Neuronal stem cell (in vitro differentiated cells): ENCODE measurements at regions not wholly inside any gene's neighbourhood (a gene's known extent, or its start where the extent isn't known, plus 50 kb on each side); places are given as distances from the start of the nearest gene placed in this dataset.

ENCODE experiments used
- DNase-seq: peaks from one replicate; pipeline ENCODE4 v3.0.0-alpha.2; 2013; ENCODE audit warnings: low spot score
- H2AFZ ChIP-seq: one replicate; pipeline ENCODE4 v1.6.1; 2013; ENCODE audit warnings: mild to moderate bottlenecking, low read length, inconsistent platforms
- H2AK5ac ChIP-seq: 2 replicates; pipeline ENCODE4 v1.6.1; 2013; ENCODE audit warnings: low read depth, mild to moderate bottlenecking, inconsistent platforms, low read length, moderate library complexity, mixed read lengths
- H2BK120ac ChIP-seq: 2 replicates; pipeline ENCODE4 v1.6.1; 2013; ENCODE audit warnings: low read depth, mild to moderate bottlenecking, inconsistent platforms, low read length, moderate library complexity, mixed read lengths
- H2BK12ac ChIP-seq: one replicate; pipeline ENCODE4 v1.6.1; 2013; ENCODE audit warnings: low read length, inconsistent platforms
- H2BK15ac ChIP-seq: 2 replicates; pipeline ENCODE4 v1.6.1; 2013; ENCODE audit warnings: mild to moderate bottlenecking, low read length, inconsistent platforms, mixed read lengths
- H2BK5ac ChIP-seq: one replicate; pipeline ENCODE4 v1.6.1; 2013; ENCODE audit warnings: inconsistent platforms, mild to moderate bottlenecking, low read length, moderate library complexity
- H3K14ac ChIP-seq: one replicate; pipeline ENCODE4 v1.6.1; 2013; ENCODE audit warnings: low read length, inconsistent platforms
- H3K18ac ChIP-seq: 2 replicates; pipeline ENCODE4 v1.6.1; 2013; ENCODE audit warnings: low read length, inconsistent platforms
- H3K23ac ChIP-seq: 2 replicates; pipeline ENCODE4 v1.6.1; 2013; ENCODE audit warnings: low read depth, mild to moderate bottlenecking, mixed read lengths, low read length, inconsistent platforms; ENCODE audit not compliant: poor library complexity
- H3K27ac ChIP-seq: replicated peaks from 3 replicates; pipeline ENCODE4 v1.5.1; 2013; ENCODE audit warnings: low read length, inconsistent platforms
- H3K27me3 ChIP-seq, 3 experiments: 2 replicates each; pipeline ENCODE4 v1.6.1; 2013; ENCODE audit warnings: low read length in 3 of 3, mild to moderate bottlenecking in 2 of 3, inconsistent platforms in 1 of 3, low read depth in 1 of 3, mixed read lengths in 1 of 3, moderate library complexity in 1 of 3; ENCODE audit not compliant: control insufficient read depth in 3 of 3, insufficient read depth in 3 of 3
- H3K36me3 ChIP-seq, 2 donors: replicated peaks in 1 of 2; 2 replicates each; pipeline ENCODE4 v1.6.1; 2013; ENCODE audit warnings: low read length in 2 of 2; ENCODE audit not compliant: control insufficient read depth in 2 of 2, insufficient read depth in 2 of 2
- H3K4ac ChIP-seq: 2 replicates; pipeline ENCODE4 v1.6.1; 2013; ENCODE audit warnings: inconsistent platforms, mild to moderate bottlenecking, low read length, moderate library complexity
- H3K4me1 ChIP-seq, 2 donors: 1 replicate in 1 of 2; 2 replicates in 1 of 2; pipeline ENCODE4 v1.6.1; 2013; ENCODE audit warnings: low read length in 2 of 2, low read depth in 1 of 2; ENCODE audit not compliant: control insufficient read depth in 2 of 2, insufficient read depth in 1 of 2
- H3K4me2 ChIP-seq: one replicate; pipeline ENCODE4 v1.6.1; 2013; ENCODE audit warnings: mild to moderate bottlenecking, low read length, inconsistent platforms; ENCODE audit not compliant: insufficient read depth, poor library complexity, severe bottlenecking
- H3K4me3 ChIP-seq, 2 donors: 2 replicates each; pipeline ENCODE4 v1.5.1; 2013; ENCODE audit warnings: low read length in 2 of 2, mild to moderate bottlenecking in 2 of 2, inconsistent platforms in 1 of 2, moderate library complexity in 1 of 2
- H3K79me1 ChIP-seq: one replicate; pipeline ENCODE4 v1.6.1; 2013; ENCODE audit warnings: low read depth, mild to moderate bottlenecking, inconsistent platforms, low read length, moderate library complexity
- H3K9ac ChIP-seq: one replicate; pipeline ENCODE4 v1.6.1; 2013; ENCODE audit warnings: mild to moderate bottlenecking, low read depth, low read length, inconsistent platforms; ENCODE audit not compliant: poor library complexity
- H3K9me3 ChIP-seq, 2 donors: replicated peaks in 1 of 2; 2 replicates each; pipeline versions ENCODE3 to v1.6.1; 2013; ENCODE audit warnings: low read length in 2 of 2, mild to moderate bottlenecking in 2 of 2, inconsistent platforms in 1 of 2, low read depth in 1 of 2, mixed read lengths in 1 of 2, moderate library complexity in 1 of 2; ENCODE audit not compliant: control insufficient read depth in 2 of 2, insufficient read depth in 1 of 2
- H4K8ac ChIP-seq: one replicate; pipeline ENCODE4 v1.6.1; 2013; ENCODE audit warnings: low read depth, mild to moderate bottlenecking, inconsistent platforms, low read length, moderate library complexity
- H4K91ac ChIP-seq: one replicate; pipeline ENCODE4 v1.6.1; 2013; ENCODE audit warnings: low read length, low read depth, mild to moderate bottlenecking, inconsistent platforms; ENCODE audit not compliant: poor library complexity
- whole genome bisulfite sequencing, 2 donors: extraction: QIAGEN DNeasy Blood & Tissue Kit; methylation state at CpG; one replicate each; pipeline ENCODE4 v1.1.7; 2013; ENCODE audit warnings: missing lambda C conversion rate in 2 of 2, mixed read lengths in 1 of 2; ENCODE audit not compliant: insufficient read length in 2 of 2, insufficient replicate concordance in 1 of 2; ENCODE audit errors: extremely low coverage in 2 of 2; 5-methylcytosine and 5-hydroxymethylcytosine counted together

DNA sequence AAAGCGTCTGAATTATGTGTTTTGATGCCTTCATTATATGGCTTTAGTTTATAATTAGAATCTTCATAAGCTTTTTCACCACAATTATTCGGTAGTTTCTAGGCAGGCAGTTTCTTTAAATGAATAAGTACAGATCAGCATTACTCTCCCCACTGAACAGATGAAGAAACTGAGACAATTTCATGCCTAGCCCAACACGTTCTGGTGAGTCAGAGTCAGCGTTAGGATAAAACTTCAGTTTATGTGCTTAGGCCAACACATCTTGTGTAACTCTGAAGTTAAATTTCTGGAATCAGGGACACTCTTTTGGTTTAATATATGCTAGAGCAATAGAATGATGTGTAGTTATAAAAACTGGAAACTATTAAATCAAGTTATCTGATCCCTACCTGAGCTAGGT, 186.7 kb upstream of the ELL2 start:
- no CpG with 5 or more reads among the region's 4 CpGs for WGBS, 2 donors
- no peak overlapping the region for H3K4me3 ChIP-seq
- H3K9me3 ChIP-seq: no peaks in the 10 kb centered on the region
- no peak overlapping the region for H2BK120ac ChIP-seq
- H3K14ac ChIP-seq: no peak overlapping the region
- H3K4me1 ChIP-seq: peaks cover 0 to 5% of the 10 kb centered on the region in 2 donors
- H2BK15ac ChIP-seq: no peak overlapping the region
- DNase-seq: no peak
- H2AFZ ChIP-seq: no peak overlapping the region
- H3K18ac ChIP-seq: no peak overlapping the region
- no peak overlapping the region for H3K4me2 ChIP-seq
- H3K9ac ChIP-seq: no peak overlapping the region
- H3K4ac ChIP-seq: no peak overlapping the region
- H2AK5ac ChIP-seq: no peak overlapping the region
- no peak overlapping the region for H3K27ac ChIP-seq
- no peak overlapping the region for H2BK12ac ChIP-seq
- no peaks in the 10 kb centered on the region for H3K27me3 ChIP-seq
- no peaks in the 10 kb centered on the region for H3K79me1 ChIP-seq
- no peak overlapping the region for H2BK5ac ChIP-seq
- no peak overlapping the region for H3K23ac ChIP-seq
- H4K91ac ChIP-seq: no peak overlapping the region
- no peak overlapping the region for H4K8ac ChIP-seq
- H3K36me3 ChIP-seq: no peaks in the 10 kb centered on the region

DNA sequence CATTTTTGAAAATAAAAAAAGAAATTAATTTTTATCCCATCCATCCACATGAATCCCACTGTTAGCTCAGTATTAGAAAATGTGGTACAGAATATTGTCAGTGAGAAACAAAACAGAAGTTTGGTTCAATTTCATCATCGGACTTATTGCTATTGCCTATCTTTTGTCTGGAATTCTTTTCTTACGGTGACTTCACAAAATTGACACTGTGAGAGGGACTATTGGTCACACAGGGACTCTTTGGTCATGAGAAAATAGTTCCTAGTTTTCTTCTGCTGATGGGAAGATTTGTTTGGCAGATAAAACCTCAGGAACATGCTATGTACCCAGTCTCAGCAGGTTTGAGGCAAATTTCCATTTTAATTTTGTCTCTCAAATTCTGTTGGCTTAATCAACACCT, 186.2 kb upstream of the ELL2 start:
- no peak overlapping the region for H2AK5ac ChIP-seq
- no peak overlapping the region for H3K4me3 ChIP-seq
- H3K4ac ChIP-seq: no peak overlapping the region
- H3K9ac ChIP-seq: no peak overlapping the region
- peaks cover 0 to 5% of the 10 kb centered on the region in 2 donors for H3K4me1 ChIP-seq
- no peak overlapping the region for H2BK5ac ChIP-seq
- no peak overlapping the region for H3K23ac ChIP-seq
- H3K4me2 ChIP-seq: no peak overlapping the region
- no peaks in the 10 kb centered on the region for H3K27me3 ChIP-seq
- no peak overlapping the region for H4K8ac ChIP-seq
- H4K91ac ChIP-seq: no peak overlapping the region
- no peak overlapping the region for H3K14ac ChIP-seq
- WGBS, 2 donors: no CpG with 5 or more reads among the region's 2 CpGs
- no peak overlapping the region for H2AFZ ChIP-seq
- no peaks in the 10 kb centered on the region for H3K79me1 ChIP-seq
- H3K36me3 ChIP-seq: no peaks in the 10 kb centered on the region
- no peak overlapping the region for H2BK12ac ChIP-seq
- no peak for DNase-seq
- H3K27ac ChIP-seq: no peak overlapping the region
- H3K9me3 ChIP-seq: no peaks in the 10 kb centered on the region
- H2BK15ac ChIP-seq: no peak overlapping the region
- no peak overlapping the region for H2BK120ac ChIP-seq
- no peak overlapping the region for H3K18ac ChIP-seq

DNA sequence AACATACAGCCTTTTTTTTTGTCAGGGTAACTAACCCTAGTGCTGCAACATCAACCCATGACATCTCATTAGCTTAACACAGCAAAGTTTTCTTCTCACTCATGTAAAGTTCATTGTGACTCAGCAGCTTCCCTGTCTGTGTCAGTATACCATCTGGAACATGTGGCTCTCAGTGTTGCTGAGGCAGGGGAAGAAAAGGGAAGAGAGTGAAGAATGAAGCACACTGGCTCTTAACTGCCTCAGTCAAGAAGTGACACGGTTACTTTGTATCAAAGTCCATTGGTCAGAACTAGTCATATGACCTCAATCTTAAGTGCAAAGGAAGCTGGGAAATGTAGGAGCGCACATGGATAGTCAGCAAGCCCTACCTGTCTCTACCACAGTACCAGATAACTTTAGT, 185.0 kb upstream of the ELL2 start:
- Histone ChIP-seq H3K36me3 (no peaks in the 10 kb centered on the region), H3K27me3 (no peaks in the 10 kb centered on the region), H3K4me2 (no peak overlapping the region), H4K91ac (no peak overlapping the region), H3K4ac (no peak overlapping the region), H2BK120ac (no peak overlapping the region), H3K23ac (no peak overlapping the region), H2BK5ac (no peak overlapping the region), H4K8ac (no peak overlapping the region), H2AK5ac (no peak overlapping the region), H3K79me1 (no peaks in the 10 kb centered on the region), H3K14ac (no peak overlapping the region), H3K4me3 (no peak overlapping the region), H2BK15ac (no peak overlapping the region), H3K9ac (no peak overlapping the region), H3K9me3 (no peaks in the 10 kb centered on the region), H3K18ac (no peak overlapping the region), H2AFZ (peak overlapping the region; percentile 65), H3K4me1 (peaks cover 0 to 2% of the 10 kb centered on the region in 2 donors), H2BK12ac (no peak overlapping the region), H3K27ac (no peak overlapping the region)
- no CpG with 5 or more reads among the region's 2 CpGs for WGBS, 2 donors
- DNase-seq: no peak

DNA sequence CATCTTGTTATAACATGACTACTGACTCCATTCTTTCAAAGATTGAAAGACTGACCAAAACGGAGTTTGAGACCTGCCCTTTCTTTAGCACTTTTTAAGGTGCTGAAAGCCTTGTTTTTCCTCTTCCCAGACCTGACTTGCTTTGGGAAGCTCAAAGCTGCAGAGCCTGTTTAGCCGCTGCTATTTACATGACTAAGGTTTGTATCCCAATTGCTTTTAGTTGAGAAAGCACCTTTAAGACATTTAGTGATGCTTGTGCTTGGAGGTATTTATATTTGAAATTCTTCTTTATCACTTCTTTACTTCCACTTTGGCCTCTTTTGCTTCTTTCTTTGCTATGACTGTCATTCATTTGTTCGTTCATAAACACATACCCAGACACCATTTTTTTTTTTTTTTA, 182.6 kb upstream of the ELL2 start:
- no peak overlapping the region for H3K27ac ChIP-seq
- no peak overlapping the region for H4K8ac ChIP-seq
- no peak overlapping the region for H3K4me2 ChIP-seq
- no peaks in the 10 kb centered on the region for H3K27me3 ChIP-seq
- H2BK12ac ChIP-seq: no peak overlapping the region
- H3K23ac ChIP-seq: no peak overlapping the region
- no peaks in the 10 kb centered on the region for H3K79me1 ChIP-seq
- H2AFZ ChIP-seq: no peak overlapping the region
- no peak overlapping the region for H2BK15ac ChIP-seq
- H3K14ac ChIP-seq: no peak overlapping the region
- H4K91ac ChIP-seq: no peak overlapping the region
- H2AK5ac ChIP-seq: no peak overlapping the region
- H3K18ac ChIP-seq: no peak overlapping the region
- no peak overlapping the region for H2BK120ac ChIP-seq
- no peak for DNase-seq
- no CpG with 5 or more reads among the region's 3 CpGs for WGBS, 2 donors
- H3K9ac ChIP-seq: no peak overlapping the region
- no peak overlapping the region for H2BK5ac ChIP-seq
- no peaks in the 10 kb centered on the region for H3K36me3 ChIP-seq
- no peaks in the 10 kb centered on the region for H3K9me3 ChIP-seq
- no peak overlapping the region for H3K4ac ChIP-seq
- no peaks in the 10 kb centered on the region for H3K4me1 ChIP-seq
- H3K4me3 ChIP-seq: no peak overlapping the region
